ENCODE measurements at regions not wholly inside any gene's neighbourhood (a gene's known extent, or its start where the extent isn't known, plus 50 kb on each side); places are given as distances from the start of the nearest gene placed in this dataset.

- Histone ChIP-seq H3K9me3 (ENCODE audit: control insufficient read depth, low read length) (no peaks in the 10 kb centered on the region), H3K14ac (ENCODE audit: low read length in 2 of 2) (no peak overlapping the region), H3K4me3 (ENCODE audit: insufficient read depth in 1 of 2, low read depth in 1 of 2, low read length in 2 of 2) (no peak overlapping the region), H4K8ac (ENCODE audit: low read length) (no peak overlapping the region), H3K18ac (ENCODE audit: low read depth in 1 of 2, low read length in 2 of 2) (no peak overlapping the region), H2BK12ac (ENCODE audit: low read length in 2 of 2) (no peak overlapping the region), H2AK5ac (ENCODE audit: low read length, severe bottlenecking) (no peak overlapping the region), H2BK5ac (ENCODE audit: low read depth, low read length, poor library complexity, severe bottlenecking) (no peak overlapping the region), H2AFZ (ENCODE audit: low read depth, low read length) (no peak overlapping the region), H3K4me2 (ENCODE audit: low read length, poor library complexity, severe bottlenecking) (no peak overlapping the region), H3K4ac (ENCODE audit: low read depth in 1 of 2, low read length in 2 of 2) (no peak overlapping the region), H3K4me1 (ENCODE audit: control insufficient read depth, insufficient read depth, low read depth, low read length) (no peaks in the 10 kb centered on the region), H3K9ac (ENCODE audit: low read length) (no peak overlapping the region), H3K79me1 (replicated peaks; ENCODE audit: low read length, poor library complexity, severe bottlenecking) (no peaks in the 10 kb centered on the region), H3K23ac (ENCODE audit: low read length in 2 of 2) (no peak overlapping the region), H2BK15ac (ENCODE audit: low read depth, poor library complexity, severe bottlenecking) (no peak overlapping the region), H3K27me3 (ENCODE audit: control insufficient read depth in 1 of 2, insufficient read depth in 1 of 2, low read length in 2 of 2) (no peaks in the 10 kb centered on the region), H2BK120ac (ENCODE audit: low read depth, low read length) (no peak overlapping the region), H3K36me3 (ENCODE audit: control insufficient read depth in 1 of 2, insufficient read depth in 2 of 2, low read depth in 1 of 2, low read length in 2 of 2) (no peaks in the 10 kb centered on the region), H4K91ac (ENCODE audit: low read length) (no peak overlapping the region), H3K27ac (ENCODE audit: low read length, poor library complexity, severe bottlenecking) (no peak overlapping the region)
- DNase-seq: no peak
- 53% methylated on average over 1 of the region's 1 CpG for WGBS
These were observed 711.6 kb upstream of the LRRC4C start for GRCh38 chr11:42171046-42171445.

GRCh38 chr11:42172441-42172840, 713.0 kb upstream of the LRRC4C start:
- no peak overlapping the region for H3K27ac ChIP-seq (ENCODE audit: low read length, poor library complexity, severe bottlenecking)
- no peak overlapping the region for H2BK5ac ChIP-seq (ENCODE audit: low read depth, low read length, poor library complexity, severe bottlenecking)
- H2BK12ac ChIP-seq (ENCODE audit: low read length in 2 of 2): no peak overlapping the region
- no peak overlapping the region for H3K9ac ChIP-seq (ENCODE audit: low read length)
- H3K18ac ChIP-seq (ENCODE audit: low read depth in 1 of 2, low read length in 2 of 2): no peak overlapping the region
- H3K9me3 ChIP-seq (ENCODE audit: control insufficient read depth, low read length): no peaks in the 10 kb centered on the region
- no peak overlapping the region for H3K14ac ChIP-seq (ENCODE audit: low read length in 2 of 2)
- H3K4ac ChIP-seq (ENCODE audit: low read depth in 1 of 2, low read length in 2 of 2): no peak overlapping the region
- no peaks in the 10 kb centered on the region for H3K4me1 ChIP-seq (ENCODE audit: control insufficient read depth, insufficient read depth, low read depth, low read length)
- no peak overlapping the region for H4K91ac ChIP-seq (ENCODE audit: low read length)
- H3K79me1 ChIP-seq (replicated peaks; ENCODE audit: low read length, poor library complexity, severe bottlenecking): no peaks in the 10 kb centered on the region
- H3K27me3 ChIP-seq (ENCODE audit: control insufficient read depth in 1 of 2, insufficient read depth in 1 of 2, low read length in 2 of 2): no peaks in the 10 kb centered on the region
- H3K4me3 ChIP-seq (ENCODE audit: insufficient read depth in 1 of 2, low read depth in 1 of 2, low read length in 2 of 2): no peak overlapping the region
- no peak overlapping the region for H3K4me2 ChIP-seq (ENCODE audit: low read length, poor library complexity, severe bottlenecking)
- H2AK5ac ChIP-seq (ENCODE audit: low read length, severe bottlenecking): no peak overlapping the region
- no peak overlapping the region for H2AFZ ChIP-seq (ENCODE audit: low read depth, low read length)
- no peaks in the 10 kb centered on the region for H3K36me3 ChIP-seq (ENCODE audit: control insufficient read depth in 1 of 2, insufficient read depth in 2 of 2, low read depth in 1 of 2, low read length in 2 of 2)
- no peak overlapping the region for H2BK15ac ChIP-seq (ENCODE audit: low read depth, poor library complexity, severe bottlenecking)
- no peak for DNase-seq
- H4K8ac ChIP-seq (ENCODE audit: low read length): no peak overlapping the region
- no peak overlapping the region for H3K23ac ChIP-seq (ENCODE audit: low read length in 2 of 2)
- WGBS: 72% methylated on average over 3 of the region's 3 CpGs
- no peak overlapping the region for H2BK120ac ChIP-seq (ENCODE audit: low read depth, low read length)

- Histone ChIP-seq H2BK15ac (ENCODE audit: low read depth, poor library complexity, severe bottlenecking) (no peak overlapping the region), H2BK12ac (ENCODE audit: low read length in 2 of 2) (no peak overlapping the region), H4K8ac (ENCODE audit: low read length) (no peak overlapping the region), H4K91ac (ENCODE audit: low read length) (no peak overlapping the region), H2AFZ (ENCODE audit: low read depth, low read length) (no peak overlapping the region), H3K36me3 (ENCODE audit: control insufficient read depth in 1 of 2, insufficient read depth in 2 of 2, low read depth in 1 of 2, low read length in 2 of 2) (no peaks in the 10 kb centered on the region), H2BK5ac (ENCODE audit: low read depth, low read length, poor library complexity, severe bottlenecking) (no peak overlapping the region), H3K9ac (ENCODE audit: low read length) (peak overlapping the region; percentile 21), H3K4me1 (ENCODE audit: control insufficient read depth, insufficient read depth, low read depth, low read length) (no peaks in the 10 kb centered on the region), H3K4me2 (ENCODE audit: low read length, poor library complexity, severe bottlenecking) (no peak overlapping the region), H2BK120ac (ENCODE audit: low read depth, low read length) (no peak overlapping the region), H3K14ac (ENCODE audit: low read length in 2 of 2) (no peak overlapping the region), H3K4me3 (ENCODE audit: insufficient read depth in 1 of 2, low read depth in 1 of 2, low read length in 2 of 2) (no peak overlapping the region), H3K4ac (ENCODE audit: low read depth in 1 of 2, low read length in 2 of 2) (no peak overlapping the region), H3K79me1 (replicated peaks; ENCODE audit: low read length, poor library complexity, severe bottlenecking) (no peaks in the 10 kb centered on the region), H3K27me3 (ENCODE audit: control insufficient read depth in 1 of 2, insufficient read depth in 1 of 2, low read length in 2 of 2) (no peaks in the 10 kb centered on the region), H2AK5ac (ENCODE audit: low read length, severe bottlenecking) (no peak overlapping the region), H3K18ac (ENCODE audit: low read depth in 1 of 2, low read length in 2 of 2) (no peak overlapping the region), H3K9me3 (ENCODE audit: control insufficient read depth, low read length) (no peaks in the 10 kb centered on the region), H3K23ac (ENCODE audit: low read length in 2 of 2) (no peak overlapping the region), H3K27ac (ENCODE audit: low read length, poor library complexity, severe bottlenecking) (no peak overlapping the region)
- WGBS: no CpG with 5 or more reads among the region's 1 CpG
- DNase-seq: no peak
These were observed 715.8 kb upstream of the LRRC4C start for GRCh38 chr11:42175203-42175602.

- Histone ChIP-seq H3K9ac (ENCODE audit: low read length) (no peak overlapping the region), H3K9me3 (ENCODE audit: control insufficient read depth, low read length) (no peaks in the 10 kb centered on the region), H3K4ac (ENCODE audit: low read depth in 1 of 2, low read length in 2 of 2) (no peak overlapping the region), H3K14ac (ENCODE audit: low read length in 2 of 2) (no peak overlapping the region), H3K4me3 (ENCODE audit: insufficient read depth in 1 of 2, low read depth in 1 of 2, low read length in 2 of 2) (no peak overlapping the region), H2AFZ (ENCODE audit: low read depth, low read length) (no peak overlapping the region), H4K91ac (ENCODE audit: low read length) (no peak overlapping the region), H3K36me3 (ENCODE audit: control insufficient read depth in 1 of 2, insufficient read depth in 2 of 2, low read depth in 1 of 2, low read length in 2 of 2) (no peaks in the 10 kb centered on the region), H4K8ac (ENCODE audit: low read length) (no peak overlapping the region), H3K18ac (ENCODE audit: low read depth in 1 of 2, low read length in 2 of 2) (no peak overlapping the region), H3K4me2 (ENCODE audit: low read length, poor library complexity, severe bottlenecking) (no peak overlapping the region), H3K27me3 (ENCODE audit: control insufficient read depth in 1 of 2, insufficient read depth in 1 of 2, low read length in 2 of 2) (no peaks in the 10 kb centered on the region), H3K23ac (ENCODE audit: low read length in 2 of 2) (no peak overlapping the region), H3K79me1 (replicated peaks; ENCODE audit: low read length, poor library complexity, severe bottlenecking) (no peaks in the 10 kb centered on the region), H3K4me1 (ENCODE audit: control insufficient read depth, insufficient read depth, low read depth, low read length) (no peaks in the 10 kb centered on the region), H3K27ac (ENCODE audit: low read length, poor library complexity, severe bottlenecking) (no peak overlapping the region), H2BK5ac (ENCODE audit: low read depth, low read length, poor library complexity, severe bottlenecking) (no peak overlapping the region), H2BK120ac (ENCODE audit: low read depth, low read length) (no peak overlapping the region), H2AK5ac (ENCODE audit: low read length, severe bottlenecking) (no peak overlapping the region), H2BK15ac (ENCODE audit: low read depth, poor library complexity, severe bottlenecking) (no peak overlapping the region), H2BK12ac (ENCODE audit: low read length in 2 of 2) (no peak overlapping the region)
- no peak for DNase-seq
- WGBS: no CpG with 5 or more reads among the region's 2 CpGs
These were observed 719.8 kb upstream of the LRRC4C start for GRCh38 chr11:42179216-42179615.

Measured in mesenchymal stem cell (in vitro differentiated cells and primary cell).